ENCODE measurements at regions not wholly inside any gene's neighbourhood (a gene's known extent, or its start where the extent isn't known, plus 50 kb on each side); places are given as distances from the start of the nearest gene placed in this dataset.
"Not testable (repeated sequence)": the region's sequence is repeated elsewhere in the genome, so short reads cannot be mapped to it uniquely, and the experiment has no call there.

- TF ChIP-seq POLR2A (IDR thresholded peaks at IDR 0.05) (no peak), CTCF (IDR thresholded peaks at IDR 0.05) (no peak)
- intact Hi-C loops (cut with DNase I) = no loop called here
- Histone ChIP-seq H3K4me1 (replicated peaks in 1 of 2) (no peaks in the 10 kb centered on the region), H3K27me3 (no peaks in the 10 kb centered on the region), H3K4me3 (no peak overlapping the region), H3K27ac (no peak overlapping the region), H3K9me3 (replicated peaks in 1 of 3) (no peaks in the 10 kb centered on the region), H3K36me3 (replicated peaks in 1 of 2) (no peaks in the 10 kb centered on the region)
- DNase-seq = no peak
Observed at GRCh38 chr3:110687138-110687537, 384.5 kb upstream of the NECTIN3 start.

- WGBS, 4 donors = 63 to 69% (median 64%) methylated on average over 4 of the region's 4 CpGs
Observed at GRCh38 chr3:110697961-110698360, 373.7 kb upstream of the NECTIN3 start.

GRCh38 chr3:110704332-110704731 is 367.3 kb upstream of the NECTIN3 start:
- H3K4me1 ChIP-seq (replicated peaks in 1 of 2); H3K4me3 ChIP-seq; H3K36me3 ChIP-seq (replicated peaks in 1 of 2); H3K27me3 ChIP-seq; DNase-seq; intact Hi-C loops (cut with DNase I); H3K9me3 ChIP-seq (replicated peaks in 1 of 3); H3K27ac ChIP-seq: not testable (repeated sequence)

More at GRCh38 chr3:110697961-110698360, 373.7 kb upstream of the NECTIN3 start:
- no peaks in the 10 kb centered on the region for H3K27me3 ChIP-seq
- DNase-seq = no peak
- no peaks in the 10 kb centered on the region for H3K4me1 ChIP-seq (replicated peaks in 1 of 2)
- TF ChIP-seq POLR2A (IDR thresholded peaks at IDR 0.05) (no peak), CTCF (IDR thresholded peaks at IDR 0.05) (no peak)
- H3K27ac ChIP-seq = no peak overlapping the region
- intact Hi-C loops (cut with DNase I) = no loop called here
- no peaks in the 10 kb centered on the region for H3K9me3 ChIP-seq (replicated peaks in 1 of 3)
- no peaks in the 10 kb centered on the region for H3K36me3 ChIP-seq (replicated peaks in 1 of 2)
- no peak overlapping the region for H3K4me3 ChIP-seq

- WGBS, 4 donors = 91 to 100% (median 100%) methylated on average over 1 of the region's 1 CpG
- DNase-seq = no peak
Observed at GRCh38 chr3:110708156-110708555, 363.5 kb upstream of the NECTIN3 start.

More at GRCh38 chr3:110708156-110708555, 363.5 kb upstream of the NECTIN3 start:
- Histone ChIP-seq H3K4me3 (no peak overlapping the region), H3K36me3 (replicated peaks in 1 of 2) (no peaks in the 10 kb centered on the region), H3K4me1 (replicated peaks in 1 of 2) (no peaks in the 10 kb centered on the region), H3K27me3 (no peaks in the 10 kb centered on the region), H3K9me3 (replicated peaks in 1 of 3) (no peaks in the 10 kb centered on the region), H3K27ac (no peak overlapping the region)
- no peak for TF ChIP-seq CTCF (IDR thresholded peaks at IDR 0.05)
- TF ChIP-seq POLR2A (IDR thresholded peaks at IDR 0.05) = no peak
- intact Hi-C loops (cut with DNase I) = no loop called here
